NCI-H82 treated with DMSO at 0.1 percent for 48 hours (cell line): ENCODE measurements at regions not wholly inside any gene's neighbourhood (a gene's known extent, or its start where the extent isn't known, plus 50 kb on each side); places are given as distances from the start of the nearest gene placed in this dataset.
"Not testable (repeated sequence)": the region's sequence is repeated elsewhere in the genome, so short reads cannot be mapped to it uniquely, and the experiment has no call there.

Source experiments
- DNase-seq: peaks from one replicate; lab custom pipeline; 2025; ENCODE audit not compliant: unreplicated experiment; lab: John Stamatoyannopoulos, UW

GRCh38 chr13:91057507-91057906, 290.0 kb upstream of the MIR17HG start:
- not testable (repeated sequence) for DNase-seq

GRCh38 chr13:91058066-91058465, 289.4 kb upstream of the MIR17HG start:
- DNase-seq, result no peak

- DNase-seq, result no peak
Observed at GRCh38 chr13:91058919-91059318, 288.6 kb upstream of the MIR17HG start.

- DNase-seq, result no peak
Observed at GRCh38 chr13:91066745-91067144, 280.7 kb upstream of the MIR17HG start.

- DNase-seq, result no peak
Observed at GRCh38 chr13:91072486-91072885, 275.0 kb upstream of the MIR17HG start.

GRCh38 chr13:91074091-91074490, 273.4 kb upstream of the MIR17HG start:
- DNase-seq, result no peak

- DNase-seq, result no peak
Observed at GRCh38 chr13:91076830-91077229, 270.7 kb upstream of the MIR17HG start.

- DNase-seq, result no peak
Observed at GRCh38 chr13:91078093-91078679, 269.3 kb upstream of the MIR17HG start.

- DNase-seq, result no peak
Observed at GRCh38 chr13:91079176-91079575, 268.3 kb upstream of the MIR17HG start.

- no peak for DNase-seq
Observed at GRCh38 chr13:91085127-91085526, 262.4 kb upstream of the MIR17HG start.

GRCh38 chr13:91086936-91087716, 260.4 kb upstream of the MIR17HG start:
- no peak for DNase-seq

GRCh38 chr13:91097269-91097668, 250.2 kb upstream of the MIR17HG start:
- peak; percentile 53 for DNase-seq

- DNase-seq, result no peak
Observed at GRCh38 chr13:91099877-91100276, 247.6 kb upstream of the MIR17HG start.

GRCh38 chr13:91100944-91101343, 246.5 kb upstream of the MIR17HG start:
- no peak for DNase-seq

GRCh38 chr13:91101381-91101780, 246.1 kb upstream of the MIR17HG start:
- no peak for DNase-seq

- DNase-seq, result no peak
Observed at GRCh38 chr13:91105270-91105669, 242.2 kb upstream of the MIR17HG start.

GRCh38 chr13:91106565-91106964, 240.9 kb upstream of the MIR17HG start:
- no peak for DNase-seq

- DNase-seq, result no peak
Observed at GRCh38 chr13:91108315-91108714, 239.2 kb upstream of the MIR17HG start.

GRCh38 chr13:91111476-91112200, 235.8 kb upstream of the MIR17HG start:
- DNase-seq, result peak; percentile 64

GRCh38 chr13:91112201-91112923, 235.1 kb upstream of the MIR17HG start:
- DNase-seq, result peak; percentile 69

GRCh38 chr13:91112924-91113277, 234.6 kb upstream of the MIR17HG start:
- DNase-seq, result no peak
